ENCODE measurements at regions not wholly inside any gene's neighbourhood (a gene's known extent, or its start where the extent isn't known, plus 50 kb on each side); places are given as distances from the start of the nearest gene placed in this dataset.

DNA sequence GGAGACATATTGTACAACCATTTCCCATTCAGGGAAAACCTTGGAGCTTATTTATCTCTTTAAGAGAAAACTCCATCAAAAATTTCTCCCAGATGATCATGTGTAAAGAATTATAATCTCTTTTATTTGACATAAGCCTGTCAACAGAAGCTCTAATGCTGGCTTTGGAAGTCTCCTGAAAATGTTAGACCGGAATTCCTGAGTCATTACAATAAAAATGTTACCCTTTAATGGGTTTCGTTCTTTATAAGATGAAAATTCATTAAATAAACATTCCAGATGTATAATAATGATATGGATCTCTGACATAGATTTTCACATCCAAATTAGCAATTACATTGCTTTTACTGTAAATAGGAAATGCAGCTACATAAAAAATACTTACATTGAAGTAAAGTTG lies 1036.4 kb downstream of the EFNA5 start:
- TF ChIP-seq, protein P1, sequence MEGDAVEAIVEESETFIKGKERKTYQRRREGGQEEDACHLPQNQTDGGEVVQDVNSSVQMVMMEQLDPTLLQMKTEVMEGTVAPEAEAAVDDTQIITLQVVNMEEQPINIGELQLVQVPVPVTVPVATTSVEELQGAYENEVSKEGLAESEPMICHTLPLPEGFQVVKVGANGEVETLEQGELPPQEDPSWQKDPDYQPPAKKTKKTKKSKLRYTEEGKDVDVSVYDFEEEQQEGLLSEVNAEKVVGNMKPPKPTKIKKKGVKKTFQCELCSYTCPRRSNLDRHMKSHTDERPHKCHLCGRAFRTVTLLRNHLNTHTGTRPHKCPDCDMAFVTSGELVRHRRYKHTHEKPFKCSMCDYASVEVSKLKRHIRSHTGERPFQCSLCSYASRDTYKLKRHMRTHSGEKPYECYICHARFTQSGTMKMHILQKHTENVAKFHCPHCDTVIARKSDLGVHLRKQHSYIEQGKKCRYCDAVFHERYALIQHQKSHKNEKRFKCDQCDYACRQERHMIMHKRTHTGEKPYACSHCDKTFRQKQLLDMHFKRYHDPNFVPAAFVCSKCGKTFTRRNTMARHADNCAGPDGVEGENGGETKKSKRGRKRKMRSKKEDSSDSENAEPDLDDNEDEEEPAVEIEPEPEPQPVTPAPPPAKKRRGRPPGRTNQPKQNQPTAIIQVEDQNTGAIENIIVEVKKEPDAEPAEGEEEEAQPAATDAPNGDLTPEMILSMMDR (IDR thresholded peaks at IDR 0.05; ENCODE audit: low read length): no peak
- no peak for TF ChIP-seq EZH2 (IDR thresholded peaks at IDR 0.05; ENCODE audit: borderline replicate concordance, low read length)
